ENCODE measurements at regions not wholly inside any gene's neighbourhood (a gene's known extent, or its start where the extent isn't known, plus 50 kb on each side); places are given as distances from the start of the nearest gene placed in this dataset.
A peak's percentile ranks its signal among the peaks of the same experiment; 100 is the strongest.

DNA sequence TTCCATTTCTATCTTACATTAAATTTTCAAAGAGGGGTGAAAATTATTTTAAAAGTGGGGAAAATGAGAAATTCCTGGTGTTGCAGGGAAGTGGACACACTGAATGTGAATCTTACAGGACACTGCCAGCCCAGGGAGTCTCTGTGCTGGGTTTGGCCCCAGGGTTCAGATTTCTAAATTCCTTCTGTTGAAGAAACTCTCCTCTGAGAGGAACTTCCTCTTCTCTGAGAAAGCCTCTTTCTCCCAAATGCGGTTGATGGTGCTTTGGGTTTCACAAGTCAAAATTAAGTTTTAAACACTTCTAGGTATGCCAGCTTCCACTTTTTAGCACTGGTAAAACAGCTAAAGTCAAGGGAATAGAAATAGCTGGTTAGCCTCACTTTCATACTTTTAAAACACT is 317.9 kb upstream of the ITGA1 start:
- no peak for DNase-seq (ENCODE audit: low read depth in 1 of 2, low spot score in 1 of 2)
- TF ChIP-seq, protein P1, sequence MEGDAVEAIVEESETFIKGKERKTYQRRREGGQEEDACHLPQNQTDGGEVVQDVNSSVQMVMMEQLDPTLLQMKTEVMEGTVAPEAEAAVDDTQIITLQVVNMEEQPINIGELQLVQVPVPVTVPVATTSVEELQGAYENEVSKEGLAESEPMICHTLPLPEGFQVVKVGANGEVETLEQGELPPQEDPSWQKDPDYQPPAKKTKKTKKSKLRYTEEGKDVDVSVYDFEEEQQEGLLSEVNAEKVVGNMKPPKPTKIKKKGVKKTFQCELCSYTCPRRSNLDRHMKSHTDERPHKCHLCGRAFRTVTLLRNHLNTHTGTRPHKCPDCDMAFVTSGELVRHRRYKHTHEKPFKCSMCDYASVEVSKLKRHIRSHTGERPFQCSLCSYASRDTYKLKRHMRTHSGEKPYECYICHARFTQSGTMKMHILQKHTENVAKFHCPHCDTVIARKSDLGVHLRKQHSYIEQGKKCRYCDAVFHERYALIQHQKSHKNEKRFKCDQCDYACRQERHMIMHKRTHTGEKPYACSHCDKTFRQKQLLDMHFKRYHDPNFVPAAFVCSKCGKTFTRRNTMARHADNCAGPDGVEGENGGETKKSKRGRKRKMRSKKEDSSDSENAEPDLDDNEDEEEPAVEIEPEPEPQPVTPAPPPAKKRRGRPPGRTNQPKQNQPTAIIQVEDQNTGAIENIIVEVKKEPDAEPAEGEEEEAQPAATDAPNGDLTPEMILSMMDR (IDR thresholded peaks at IDR 0.05; ENCODE audit: low read depth, low read length): no peak
- H3K9me3 ChIP-seq (ENCODE audit: low read depth): no peaks in the 10 kb centered on the region

DNA sequence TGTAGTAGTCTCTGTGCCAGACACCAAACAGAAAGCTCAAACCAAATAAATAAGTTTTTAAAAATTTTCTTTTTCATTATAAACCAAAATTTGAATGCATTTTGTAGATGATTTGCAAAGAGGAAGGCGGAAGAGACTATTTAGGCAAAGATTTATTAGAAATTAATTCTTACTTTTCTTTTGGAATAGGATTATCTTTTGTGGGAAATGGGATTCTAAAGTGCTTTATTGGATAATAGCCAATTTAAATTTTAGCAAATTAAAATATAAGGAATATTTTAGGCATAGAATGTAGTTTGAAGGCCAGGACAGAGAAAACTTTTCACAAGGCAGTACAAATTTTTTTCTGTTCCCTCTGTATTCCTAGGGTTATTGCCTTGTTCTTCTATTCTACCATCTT is 311.4 kb upstream of the ITGA1 start:
- H3K27ac ChIP-seq: no peak overlapping the region
- H3K4me3 ChIP-seq: no peak overlapping the region
- H3K4me1 ChIP-seq (ENCODE audit: low read depth): no peaks in the 10 kb centered on the region
- TF ChIP-seq, protein P1 (IDR thresholded peaks at IDR 0.05; ENCODE audit: low read depth, low read length): no peak
- no peaks in the 10 kb centered on the region for H3K9me3 ChIP-seq (ENCODE audit: low read depth)
- H3K36me3 ChIP-seq: no peaks in the 10 kb centered on the region
- no peaks in the 10 kb centered on the region for H3K27me3 ChIP-seq
- DNase-seq (ENCODE audit: low read depth in 1 of 2, low spot score in 1 of 2): no peak

More for the DNA sequence above, 317.9 kb upstream of the ITGA1 start:
- H3K27ac ChIP-seq: peak overlapping the region; percentile 73
- H3K4me1 ChIP-seq (ENCODE audit: low read depth): peaks cover 14% of the 10 kb centered on the region
- H3K4me3 ChIP-seq: no peak overlapping the region
- H3K27me3 ChIP-seq: no peaks in the 10 kb centered on the region
- no peaks in the 10 kb centered on the region for H3K36me3 ChIP-seq

DNA sequence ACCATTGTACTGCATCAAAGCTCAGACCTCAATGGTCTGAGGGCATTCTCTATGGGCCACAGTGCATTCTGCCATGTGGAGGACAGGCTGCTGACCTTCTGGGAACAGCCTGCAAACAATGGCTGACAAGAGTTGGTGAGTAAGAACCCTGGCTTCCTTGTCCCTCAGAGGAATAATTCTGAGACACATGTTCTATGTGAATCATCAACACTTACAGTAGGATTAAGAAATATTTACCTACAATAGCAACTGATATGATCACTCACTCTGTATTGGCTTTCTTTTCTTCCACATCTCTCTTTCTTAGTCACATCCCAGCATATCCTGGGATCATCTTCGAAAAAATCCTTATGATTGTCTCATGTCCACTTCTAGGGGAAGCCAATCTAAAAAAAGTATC is 306.5 kb upstream of the ITGA1 start:
- no peak overlapping the region for H3K27ac ChIP-seq
- H3K4me3 ChIP-seq: no peak overlapping the region
- no peaks in the 10 kb centered on the region for H3K9me3 ChIP-seq (ENCODE audit: low read depth)
- TF ChIP-seq, protein P1 (IDR thresholded peaks at IDR 0.05; ENCODE audit: low read depth, low read length): no peak
- no peak for DNase-seq (ENCODE audit: low read depth in 1 of 2, low spot score in 1 of 2)
- H3K27me3 ChIP-seq: no peaks in the 10 kb centered on the region
- H3K4me1 ChIP-seq (ENCODE audit: low read depth): no peaks in the 10 kb centered on the region
- no peaks in the 10 kb centered on the region for H3K36me3 ChIP-seq

DNA sequence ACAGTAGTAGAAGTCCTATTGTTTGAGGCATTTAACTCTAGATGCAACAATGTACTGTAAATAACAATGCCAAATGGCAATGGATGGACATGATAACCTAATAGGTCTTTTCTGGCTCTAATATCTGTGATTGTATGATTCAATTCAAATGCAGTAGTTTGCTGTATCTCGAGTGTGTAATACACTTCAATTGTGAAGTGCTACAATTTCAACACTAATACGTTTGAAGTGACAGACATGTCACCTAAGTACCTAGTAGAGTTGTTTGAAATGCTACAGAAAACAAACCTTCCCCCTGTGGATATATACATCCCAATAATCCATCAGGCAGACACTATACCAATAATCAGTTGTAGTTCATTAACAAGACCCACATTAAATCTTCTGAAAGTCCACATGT is 305.9 kb upstream of the ITGA1 start:
- Histone ChIP-seq H3K36me3 (no peaks in the 10 kb centered on the region), H3K9me3 (ENCODE audit: low read depth) (no peaks in the 10 kb centered on the region), H3K4me1 (ENCODE audit: low read depth) (no peaks in the 10 kb centered on the region), H3K27me3 (no peaks in the 10 kb centered on the region), H3K27ac (no peak overlapping the region), H3K4me3 (no peak overlapping the region)
- DNase-seq (ENCODE audit: low read depth in 1 of 2, low spot score in 1 of 2): no peak
- TF ChIP-seq, protein P1 (IDR thresholded peaks at IDR 0.05; ENCODE audit: low read depth, low read length): no peak

DNA sequence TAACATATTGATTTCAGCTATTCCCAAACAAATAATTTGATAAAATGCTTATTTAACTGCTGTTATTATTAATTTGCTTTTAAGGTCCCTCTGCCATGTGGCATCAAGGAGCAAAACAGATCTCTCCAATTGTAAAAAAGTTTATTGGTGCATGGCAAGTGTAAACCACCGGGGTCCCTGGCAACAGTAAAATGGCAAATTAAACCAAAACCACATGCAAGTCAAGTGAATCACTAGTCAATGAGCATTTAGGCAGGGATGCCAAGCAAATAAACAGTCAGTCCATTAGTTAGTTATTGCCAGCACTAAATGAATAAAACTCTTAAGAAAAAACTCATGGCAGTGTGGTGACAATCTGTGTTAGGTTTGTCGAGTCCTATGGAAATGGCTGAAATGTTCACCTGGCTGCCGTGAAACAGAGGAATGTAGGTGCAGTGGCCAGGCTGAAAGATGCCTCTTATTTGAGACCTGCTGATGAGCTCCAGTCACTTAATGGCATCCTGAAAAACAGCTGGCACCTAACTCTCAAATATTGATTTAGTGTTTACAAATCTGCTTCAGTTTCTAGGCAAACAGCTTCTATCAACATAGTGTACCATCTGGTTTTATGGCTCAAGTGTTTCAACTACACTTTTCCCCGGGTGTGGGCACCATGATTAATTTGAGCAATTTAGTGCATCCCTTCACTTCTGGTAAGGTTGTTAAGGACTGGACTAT is 296.5 kb upstream of the ITGA1 start:
- no peak overlapping the region for H3K4me3 ChIP-seq
- no peaks in the 10 kb centered on the region for H3K9me3 ChIP-seq (ENCODE audit: low read depth)
- no peaks in the 10 kb centered on the region for H3K27me3 ChIP-seq
- no peak overlapping the region for H3K27ac ChIP-seq
- DNase-seq (ENCODE audit: low read depth in 1 of 2, low spot score in 1 of 2): no peak
- H3K36me3 ChIP-seq: no peaks in the 10 kb centered on the region
- TF ChIP-seq, protein P1 (IDR thresholded peaks at IDR 0.05; ENCODE audit: low read depth, low read length): no peak
- H3K4me1 ChIP-seq (ENCODE audit: low read depth): no peaks in the 10 kb centered on the region

Measured in cardiac muscle cell (in vitro differentiated cells and primary cell).